Mammary epithelial cell (primary cell): ENCODE measurements at regions not wholly inside any gene's neighbourhood (a gene's known extent, or its start where the extent isn't known, plus 50 kb on each side); places are given as distances from the start of the nearest gene placed in this dataset.

ENCODE experiments used
- CTCF ChIP-seq, 2 donors: IDR thresholded peaks in 1 of 2; conservative IDR thresholded peaks in 1 of 2; 2 replicates each; pipeline ENCODE4 v1.5.1; 2011 to 2012; ENCODE audit warnings: inconsistent platforms in 2 of 2, low read length in 2 of 2, mild to moderate bottlenecking in 2 of 2, control low read depth in 1 of 2, low read depth in 1 of 2; ENCODE audit not compliant: insufficient read depth in 1 of 2; ENCODE audit errors: extremely low read depth in 1 of 2
- EZH2 ChIP-seq: IDR thresholded peaks from 2 replicates; pipeline ENCODE4 v1.6.1; 2012; ENCODE audit warnings: low read length, inconsistent platforms, borderline replicate concordance

GRCh38 chr5:162372256-162372655 is 304.7 kb downstream of the GABRG2 start:
- TF ChIP-seq EZH2 (no peak), CTCF (conservative IDR thresholded peaks at IDR 0.05 in 1 of 2, IDR thresholded peaks at IDR 0.05 in 1 of 2; ENCODE audit: extremely low read depth in 1 of 2, insufficient read depth in 1 of 2, low read depth in 1 of 2, low read length in 2 of 2) (no peak)
